Right lobe of liver (tissue), 4 donors: ENCODE measurements at regions not wholly inside any gene's neighbourhood (a gene's known extent, or its start where the extent isn't known, plus 50 kb on each side); places are given as distances from the start of the nearest gene placed in this dataset.

Source experiments
- CTCF ChIP-seq, 4 donors: fragments of 200-600 bp in 3 of 4; fragments of 450-650 bp in 1 of 4; IDR thresholded peaks; one replicate each; pipeline versions ENCODE4 v1.5.1 to v1.8.0; 2016 to 2022; ENCODE audit warnings: antibody characterized with exemption in 4 of 4, mild to moderate bottlenecking in 2 of 4
- POLR2A ChIP-seq: fragments of 450-650 bp; IDR thresholded peaks from one replicate; pipeline ENCODE4 v1.6.1; 2017; ENCODE audit warnings: antibody characterized with exemption, mild to moderate bottlenecking
- donor health status: DM: no; HTN: no; CAD: no.
- donor health status: DM: no; HTN: no; CAD: no.
- donor health status: DM: no; HTN: yes; CAD: no.

- TF ChIP-seq CTCF (IDR thresholded peaks at IDR 0.05): no peak
- TF ChIP-seq POLR2A: no peak
Observed at GRCh38 chr5:58358501-58359178, 101.2 kb downstream of the PLK2 start.
